ENCODE measurements at regions not wholly inside any gene's neighbourhood (a gene's known extent, or its start where the extent isn't known, plus 50 kb on each side); places are given as distances from the start of the nearest gene placed in this dataset.

DNA sequence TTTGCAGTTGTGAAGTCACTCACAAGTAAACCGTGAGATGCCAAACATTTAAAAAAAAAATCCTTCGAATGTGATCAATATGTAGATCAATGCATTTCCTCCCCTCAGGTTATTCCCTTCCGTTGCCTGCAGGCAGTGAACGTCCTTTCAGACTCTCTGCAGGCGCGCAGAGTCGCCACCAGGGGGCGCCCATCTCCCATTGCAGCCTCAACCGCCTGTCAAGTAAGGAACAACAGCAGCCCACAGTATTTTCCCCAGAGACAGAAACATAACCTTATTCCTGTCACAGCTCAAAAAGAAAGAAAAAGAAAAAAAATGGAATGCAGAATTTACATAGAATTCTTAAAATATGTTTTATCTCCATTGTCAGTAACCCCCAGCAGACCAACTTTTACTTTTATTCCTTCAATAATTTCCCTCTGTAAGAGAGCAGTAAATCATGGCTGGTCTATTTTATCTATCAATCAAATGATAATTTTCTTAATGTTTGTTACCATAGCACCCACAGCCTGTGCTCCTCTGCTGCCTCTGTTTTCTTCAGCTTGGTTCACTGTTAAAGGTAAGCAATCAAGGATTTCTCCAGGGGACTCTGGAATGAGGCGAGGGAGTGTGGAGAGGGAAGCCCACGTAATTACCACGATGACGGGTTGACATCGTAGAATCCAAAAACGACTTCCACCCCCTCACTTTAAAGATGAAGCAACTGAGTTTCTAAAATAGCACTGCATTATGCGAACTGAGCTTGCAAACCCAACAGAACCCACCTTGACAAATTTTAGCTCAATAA lies 637.6 kb upstream of the ARGLU1 start:
- peak in 1 of 2 donors; percentile 64 for DNase-seq

- DNase-seq: no peak
These were observed 635.4 kb upstream of the ARGLU1 start for GRCh38 chr13:107203146-107203847.

DNA sequence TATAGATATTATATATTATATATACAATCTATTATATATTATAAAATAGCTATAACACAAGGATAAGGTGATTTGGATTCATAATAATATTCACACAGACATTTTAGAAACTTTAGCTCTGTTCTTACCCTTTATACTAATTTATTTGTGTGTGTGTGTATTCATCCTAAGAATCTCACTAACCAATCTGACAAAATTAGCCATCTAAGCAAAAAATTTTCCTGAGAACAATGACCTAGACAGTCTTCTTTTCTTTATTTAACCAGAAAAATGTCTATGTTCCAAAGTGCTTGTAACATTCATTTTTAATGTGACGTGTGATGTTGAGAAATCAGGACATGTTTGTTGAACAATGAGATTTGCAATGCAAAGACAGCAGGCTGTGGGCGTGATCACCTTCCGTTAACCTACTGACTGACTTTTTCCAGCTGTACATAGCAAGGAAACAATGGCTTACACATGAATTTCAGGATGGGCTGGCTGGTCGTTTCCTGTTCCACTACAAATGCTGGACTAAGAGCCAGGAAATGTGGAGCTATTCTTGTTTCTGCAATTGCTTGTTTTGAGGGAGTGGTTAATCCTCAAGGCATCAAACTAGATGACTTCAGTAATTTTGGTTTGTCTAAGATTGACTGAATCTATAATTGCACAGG lies 634.6 kb upstream of the ARGLU1 start:
- DNase-seq: peak; percentile 41 to 53

GRCh38 chr13:107200491-107200890 lies 632.6 kb upstream of the ARGLU1 start:
- no peak for DNase-seq

DNA sequence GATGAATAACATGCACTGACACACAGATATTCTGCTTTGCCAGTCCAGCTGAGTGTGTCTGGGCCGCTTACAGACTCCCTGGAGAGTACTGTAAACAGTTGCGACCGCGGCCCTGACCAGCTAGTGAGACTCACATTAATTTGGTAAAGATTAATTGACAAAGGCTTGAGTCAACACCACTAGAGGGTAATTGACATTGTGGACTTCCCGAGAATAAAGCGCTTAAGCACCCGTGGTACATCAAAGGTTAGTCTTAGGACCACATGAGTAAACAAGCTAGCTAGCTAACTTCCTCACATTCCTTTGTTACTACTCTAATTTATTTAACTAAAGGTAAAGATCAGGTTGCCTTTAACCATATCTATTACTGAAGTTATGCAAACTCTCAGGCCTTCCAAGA lies 624.4 kb upstream of the ARGLU1 start:
- DNase-seq: no peak

- no peak for DNase-seq
These were observed 622.1 kb upstream of the ARGLU1 start for GRCh38 chr13:107190065-107190464.

DNA sequence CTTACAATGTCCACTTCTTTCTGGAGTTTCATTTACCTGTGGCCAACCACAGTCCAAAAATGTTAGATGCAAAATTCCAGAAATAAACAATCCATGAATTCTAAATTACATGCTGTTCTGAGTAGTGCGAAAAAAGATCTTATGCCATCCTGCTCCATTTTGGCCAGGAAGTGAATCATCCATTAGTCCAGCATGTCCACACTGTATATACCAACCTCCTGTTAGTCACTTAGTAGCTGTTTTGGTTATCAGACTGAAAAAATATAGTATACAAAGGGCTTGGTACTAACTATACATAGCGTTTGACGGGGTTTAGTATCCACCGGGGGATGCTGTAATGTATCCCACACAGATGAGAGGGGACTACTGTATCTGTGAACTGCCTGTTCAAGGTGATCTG lies 618.0 kb upstream of the ARGLU1 start:
- no peak for DNase-seq

- no peak for DNase-seq
These were observed 602.5 kb upstream of the ARGLU1 start for GRCh38 chr13:107170270-107170931.

- DNase-seq: peak; percentile 39 to 56
These were observed 589.3 kb upstream of the ARGLU1 start for GRCh38 chr13:107157271-107157670.

GRCh38 chr13:107144432-107144831 lies 576.5 kb upstream of the ARGLU1 start:
- no peak for DNase-seq

GRCh38 chr13:107141767-107142166 lies 573.8 kb upstream of the ARGLU1 start:
- DNase-seq: no peak

GRCh38 chr13:107139006-107139405 lies 571.1 kb upstream of the ARGLU1 start:
- DNase-seq: no peak

GRCh38 chr13:107138486-107138885 lies 570.5 kb upstream of the ARGLU1 start:
- DNase-seq: no peak

DNA sequence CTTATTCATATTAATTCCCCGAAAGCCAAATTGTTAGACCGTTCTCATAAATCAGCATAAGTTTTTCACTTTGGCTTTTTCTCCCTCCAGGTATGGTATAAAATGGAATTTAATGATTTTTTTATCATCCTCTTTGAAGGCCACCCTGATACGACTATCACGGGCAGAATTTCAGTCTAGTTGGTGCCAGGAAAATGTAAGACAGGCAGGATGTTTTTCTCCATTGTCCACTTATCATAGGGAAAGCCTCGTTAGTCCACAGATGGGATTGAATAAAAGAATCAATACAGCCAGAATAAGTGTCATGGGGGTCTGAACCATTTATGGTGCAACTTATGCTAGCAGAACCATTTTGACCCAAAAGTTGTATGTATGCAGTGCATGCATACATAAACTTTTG lies 566.0 kb upstream of the ARGLU1 start:
- no peak for DNase-seq

DNA sequence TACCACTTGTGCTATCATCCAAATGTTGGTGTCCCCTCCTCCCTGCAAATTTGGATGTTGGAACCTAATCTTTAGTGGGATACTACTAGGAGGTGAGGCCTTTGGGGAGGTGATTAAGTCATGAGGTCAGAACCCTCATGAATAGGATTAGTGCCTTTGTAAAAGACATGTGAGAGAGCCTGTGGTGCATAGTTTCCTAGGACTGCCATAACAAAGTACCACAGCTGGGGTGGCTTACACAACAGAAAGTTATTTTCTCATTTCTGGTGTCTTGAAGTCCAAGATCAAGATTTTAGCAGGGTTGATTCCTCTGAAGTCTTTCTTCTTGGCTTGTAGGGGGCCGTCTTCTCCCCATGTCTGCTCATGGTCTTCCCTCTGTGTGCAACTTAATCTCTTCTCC lies 562.6 kb upstream of the ARGLU1 start:
- peak; percentile 69 to 70 for DNase-seq

- DNase-seq: no peak
These were observed 556.8 kb upstream of the ARGLU1 start for GRCh38 chr13:107124730-107125129.

GRCh38 chr13:107124129-107124718 lies 556.3 kb upstream of the ARGLU1 start:
- no peak for DNase-seq

DNA sequence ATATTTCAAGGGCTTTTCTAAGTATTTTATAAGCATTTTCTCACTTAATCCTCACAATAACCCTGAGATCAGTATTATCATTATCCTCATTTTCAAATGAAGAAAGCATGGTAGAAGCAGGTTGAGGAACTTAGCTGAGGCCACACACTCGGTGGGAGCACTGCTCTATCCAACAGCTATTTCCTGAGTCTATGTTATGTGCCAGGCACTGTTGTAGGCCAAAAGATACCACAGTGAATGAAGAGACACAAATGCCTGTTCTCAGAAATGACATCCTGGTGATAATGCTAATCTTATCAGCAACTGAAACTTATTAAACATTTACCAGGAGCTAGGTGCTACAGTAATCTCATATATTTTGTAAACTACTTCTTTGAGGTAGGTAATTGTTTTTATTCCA lies 553.9 kb upstream of the ARGLU1 start:
- no peak for DNase-seq

DNA sequence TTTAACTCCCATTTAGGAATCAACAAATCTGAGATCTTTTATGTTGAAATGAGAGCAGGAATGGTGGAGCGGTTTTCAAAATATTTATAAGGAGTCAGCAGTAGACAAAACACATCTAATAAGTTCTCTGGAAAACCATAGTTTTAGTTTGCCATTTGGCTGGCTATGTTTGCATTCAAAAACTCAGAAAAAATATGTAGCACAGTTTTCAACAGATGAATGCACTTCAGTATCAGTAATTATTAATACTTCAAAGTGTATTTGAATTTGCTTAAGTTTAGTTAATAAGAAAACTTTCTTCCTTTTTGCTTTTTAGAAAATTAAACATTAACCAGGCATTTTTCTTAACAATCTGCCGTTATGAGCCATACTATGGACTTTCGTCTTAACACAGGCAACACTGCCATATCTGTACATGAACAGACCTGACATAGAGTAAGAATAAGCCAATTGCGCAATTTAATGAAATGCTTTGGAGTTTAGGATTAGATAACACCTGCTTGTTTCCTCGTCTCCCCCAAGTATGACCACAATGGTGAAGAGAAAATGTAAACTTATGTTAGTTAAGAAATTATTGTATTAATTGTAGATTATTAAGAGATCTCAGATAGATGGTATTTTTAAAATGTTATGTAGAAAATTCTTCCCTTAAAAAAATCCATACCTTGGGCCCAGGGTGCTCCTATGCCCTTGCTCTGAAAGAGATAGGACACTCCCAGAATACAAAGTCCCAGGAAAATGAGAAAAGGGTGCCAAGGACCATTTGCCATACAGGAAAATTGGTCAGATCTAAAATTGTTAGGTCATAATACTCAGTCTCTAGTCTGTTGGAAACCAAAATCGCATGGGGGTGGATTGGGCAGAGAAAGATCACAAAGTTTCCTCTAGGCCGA lies 552.3 kb upstream of the ARGLU1 start:
- DNase-seq: no peak

DNA sequence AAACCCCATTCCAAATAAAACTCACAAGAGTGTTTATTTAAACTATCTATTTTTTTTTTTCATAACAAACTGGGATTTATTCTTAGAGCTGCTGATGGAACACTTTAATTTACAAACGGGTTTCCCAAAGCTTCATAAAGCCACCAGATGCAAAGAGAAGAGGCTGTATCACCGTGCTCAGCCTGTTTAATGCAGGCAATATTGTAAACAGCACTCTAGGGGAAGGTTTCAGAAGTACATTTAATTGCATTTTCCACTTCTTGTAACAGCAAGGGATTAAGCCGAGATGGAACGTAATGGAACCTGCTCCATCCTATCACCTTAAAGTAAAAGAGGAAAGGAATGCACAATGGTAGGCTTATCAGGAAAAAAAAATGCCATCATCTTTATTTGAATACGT lies 550.6 kb upstream of the ARGLU1 start:
- no peak for DNase-seq
